ENCODE measurements at regions not wholly inside any gene's neighbourhood (a gene's known extent, or its start where the extent isn't known, plus 50 kb on each side); places are given as distances from the start of the nearest gene placed in this dataset.

GRCh38 chr1:56069824-56070223 lies 509.5 kb downstream of the PLPP3 start:
- intact Hi-C loops (cut with DNase I; ENCODE audit: low total_unique reads) = no loop called here
- no peaks in the 10 kb centered on the region for H3K36me3 ChIP-seq (ENCODE audit: low read depth, missing control alignments)
- 83 to 97% methylated on average over 1 of the region's 1 CpG for WGBS, 2 donors
- peaks cover 9% of the 10 kb centered on the region for H3K4me1 ChIP-seq
- no peak overlapping the region for H3K27ac ChIP-seq
- no peaks in the 10 kb centered on the region for H3K27me3 ChIP-seq
- no peaks in the 10 kb centered on the region for H3K9me3 ChIP-seq
- no peak overlapping the region for H3K4me3 ChIP-seq
- no peak for DNase-seq
- TF ChIP-seq CTCF (IDR thresholded peaks at IDR 0.05) (no peak), POLR2A (IDR thresholded peaks at IDR 0.05) (no peak)

DNA sequence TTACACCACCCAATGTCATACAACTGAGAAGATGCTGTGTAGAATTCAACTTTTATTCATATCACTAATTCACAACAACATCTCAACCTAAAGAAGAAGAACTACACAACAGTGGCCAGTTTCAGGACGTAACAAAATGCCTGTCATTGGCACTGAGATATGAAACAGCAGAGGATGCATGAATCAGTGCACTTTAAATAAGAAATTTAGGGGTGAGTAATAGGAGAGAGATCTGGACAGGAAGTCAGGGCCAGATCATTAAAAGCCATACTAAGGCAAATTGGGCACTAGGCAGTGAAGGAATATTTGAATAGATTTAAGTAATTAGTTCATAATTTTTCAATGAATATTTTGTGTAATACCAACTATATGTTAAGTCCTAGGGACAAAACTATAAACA lies 510.5 kb downstream of the PLPP3 start:
- Histone ChIP-seq H3K36me3 (ENCODE audit: low read depth, missing control alignments) (no peaks in the 10 kb centered on the region), H3K4me1 (peaks cover 4% of the 10 kb centered on the region), H3K27ac (no peak overlapping the region), H3K9me3 (no peaks in the 10 kb centered on the region), H3K27me3 (no peaks in the 10 kb centered on the region), H3K4me3 (no peak overlapping the region)
- TF ChIP-seq CTCF (IDR thresholded peaks at IDR 0.05) (no peak), POLR2A (IDR thresholded peaks at IDR 0.05) (no peak)
- intact Hi-C loops (cut with DNase I; ENCODE audit: low total_unique reads) = no loop called here
- DNase-seq = no peak
- WGBS, 2 donors = 73 to 83% methylated on average over 1 of the region's 1 CpG

- no peak for DNase-seq
- Histone ChIP-seq H3K27me3 (no peaks in the 10 kb centered on the region), H3K4me1 (peaks cover 4% of the 10 kb centered on the region), H3K4me3 (no peak overlapping the region), H3K9me3 (no peaks in the 10 kb centered on the region), H3K27ac (no peak overlapping the region), H3K36me3 (ENCODE audit: low read depth, missing control alignments) (no peaks in the 10 kb centered on the region)
- WGBS, 2 donors = 73 to 82% methylated on average over 6 of the region's 6 CpGs
- intact Hi-C loops (cut with DNase I; ENCODE audit: low total_unique reads) = no loop called here
- TF ChIP-seq CTCF (IDR thresholded peaks at IDR 0.05) = no peak
- TF ChIP-seq POLR2A (IDR thresholded peaks at IDR 0.05) = no peak
Measured at GRCh38 chr1:56068210-56068609, 511.2 kb downstream of the PLPP3 start.

DNA sequence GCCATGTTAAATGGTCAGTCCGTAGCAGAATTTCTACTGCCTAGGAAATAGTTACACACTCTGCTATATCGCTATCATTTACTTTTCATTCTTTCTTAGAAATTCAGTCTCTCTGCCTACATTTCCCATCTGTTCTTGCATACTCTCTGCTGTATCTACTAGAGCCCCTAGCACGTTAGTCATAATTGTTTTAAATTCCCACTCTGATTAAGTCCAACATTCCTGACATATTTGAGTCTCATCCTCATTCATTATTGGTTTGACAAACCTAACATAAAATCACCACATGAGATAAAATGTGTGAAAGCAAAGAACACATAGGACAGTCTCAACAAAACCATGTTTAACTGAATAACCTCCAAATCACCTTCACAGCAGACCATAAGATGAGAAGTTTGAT lies 513.6 kb downstream of the PLPP3 start:
- 57 to 77% methylated on average over 3 of the region's 3 CpGs for WGBS, 2 donors
- intact Hi-C loops (cut with DNase I; ENCODE audit: low total_unique reads) = no loop called here

More for the DNA sequence above, 513.6 kb downstream of the PLPP3 start:
- H3K36me3 ChIP-seq (ENCODE audit: low read depth, missing control alignments) = no peaks in the 10 kb centered on the region
- no peak overlapping the region for H3K27ac ChIP-seq
- H3K4me1 ChIP-seq = peaks cover 6% of the 10 kb centered on the region
- no peak for DNase-seq
- H3K4me3 ChIP-seq = no peak overlapping the region
- TF ChIP-seq POLR2A (IDR thresholded peaks at IDR 0.05) (no peak), CTCF (IDR thresholded peaks at IDR 0.05) (no peak)
- H3K27me3 ChIP-seq = no peaks in the 10 kb centered on the region
- no peaks in the 10 kb centered on the region for H3K9me3 ChIP-seq

All from testis (tissue), 2 donors.